Fibroblast of pulmonary artery (primary cell): ENCODE measurements at regions not wholly inside any gene's neighbourhood (a gene's known extent, or its start where the extent isn't known, plus 50 kb on each side); places are given as distances from the start of the nearest gene placed in this dataset.

Experiments used
- DNase-seq: peaks from one replicate; pipeline ENCODE4 v3.0.0-alpha.2; 2010; ENCODE audit warnings: low read depth
- H3K4me3 ChIP-seq: replicated peaks from 2 replicates; pipeline ENCODE4 v1.5.1; 2011; ENCODE audit warnings: low read depth, mild to moderate bottlenecking, control low read depth, low read length, moderate library complexity
- TF ChIP-seq, protein P1 (sequence below): IDR thresholded peaks from 2 replicates; pipeline ENCODE4 v1.5.1; 2011; ENCODE audit warnings: mild to moderate bottlenecking, control low read depth, low read length, inconsistent platforms; ENCODE audit errors: missing control alignments

DNA sequence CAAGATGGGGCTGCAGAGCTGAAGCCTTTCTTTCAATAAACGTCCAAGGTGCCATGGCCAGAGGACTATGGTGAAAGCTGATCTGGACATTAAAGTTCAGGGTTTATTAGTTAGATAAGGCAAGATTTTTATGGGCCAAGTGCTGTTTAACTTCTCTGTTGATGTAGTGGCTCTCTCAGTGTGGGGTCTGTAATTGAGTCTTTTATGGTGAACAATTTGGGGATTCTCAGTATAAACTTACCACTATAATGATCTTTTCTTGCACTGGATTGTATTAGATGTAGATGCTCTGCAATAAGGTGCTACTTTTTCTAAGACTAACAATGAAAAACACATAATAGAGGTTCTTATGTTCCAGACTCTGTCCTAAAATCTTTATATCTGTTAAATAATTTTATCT is 190.1 kb upstream of the KLF12 start:
- no peak overlapping the region for H3K4me3 ChIP-seq
- TF ChIP-seq, protein P1, sequence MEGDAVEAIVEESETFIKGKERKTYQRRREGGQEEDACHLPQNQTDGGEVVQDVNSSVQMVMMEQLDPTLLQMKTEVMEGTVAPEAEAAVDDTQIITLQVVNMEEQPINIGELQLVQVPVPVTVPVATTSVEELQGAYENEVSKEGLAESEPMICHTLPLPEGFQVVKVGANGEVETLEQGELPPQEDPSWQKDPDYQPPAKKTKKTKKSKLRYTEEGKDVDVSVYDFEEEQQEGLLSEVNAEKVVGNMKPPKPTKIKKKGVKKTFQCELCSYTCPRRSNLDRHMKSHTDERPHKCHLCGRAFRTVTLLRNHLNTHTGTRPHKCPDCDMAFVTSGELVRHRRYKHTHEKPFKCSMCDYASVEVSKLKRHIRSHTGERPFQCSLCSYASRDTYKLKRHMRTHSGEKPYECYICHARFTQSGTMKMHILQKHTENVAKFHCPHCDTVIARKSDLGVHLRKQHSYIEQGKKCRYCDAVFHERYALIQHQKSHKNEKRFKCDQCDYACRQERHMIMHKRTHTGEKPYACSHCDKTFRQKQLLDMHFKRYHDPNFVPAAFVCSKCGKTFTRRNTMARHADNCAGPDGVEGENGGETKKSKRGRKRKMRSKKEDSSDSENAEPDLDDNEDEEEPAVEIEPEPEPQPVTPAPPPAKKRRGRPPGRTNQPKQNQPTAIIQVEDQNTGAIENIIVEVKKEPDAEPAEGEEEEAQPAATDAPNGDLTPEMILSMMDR = no peak
- no peak for DNase-seq

DNA sequence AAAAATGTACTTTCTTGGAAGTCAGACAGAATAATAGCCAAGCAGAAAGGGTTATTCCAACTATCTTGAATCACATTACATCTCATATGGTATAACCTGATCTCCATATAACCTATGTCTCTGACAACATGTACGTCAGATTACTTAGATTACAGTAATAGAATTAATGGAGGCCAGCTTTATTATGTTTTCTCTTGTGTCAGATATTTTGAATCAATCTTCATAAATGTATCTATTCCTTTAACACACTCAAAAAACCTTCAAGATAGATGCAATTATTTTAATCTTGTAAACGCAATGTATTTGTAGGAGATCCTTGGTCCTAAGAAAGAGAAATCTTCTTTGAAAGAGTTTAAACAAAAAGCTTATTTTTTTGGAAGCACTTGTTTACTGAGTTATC is 188.4 kb upstream of the KLF12 start:
- H3K4me3 ChIP-seq = no peak overlapping the region
- DNase-seq = no peak
- TF ChIP-seq, protein P1 = no peak

DNA sequence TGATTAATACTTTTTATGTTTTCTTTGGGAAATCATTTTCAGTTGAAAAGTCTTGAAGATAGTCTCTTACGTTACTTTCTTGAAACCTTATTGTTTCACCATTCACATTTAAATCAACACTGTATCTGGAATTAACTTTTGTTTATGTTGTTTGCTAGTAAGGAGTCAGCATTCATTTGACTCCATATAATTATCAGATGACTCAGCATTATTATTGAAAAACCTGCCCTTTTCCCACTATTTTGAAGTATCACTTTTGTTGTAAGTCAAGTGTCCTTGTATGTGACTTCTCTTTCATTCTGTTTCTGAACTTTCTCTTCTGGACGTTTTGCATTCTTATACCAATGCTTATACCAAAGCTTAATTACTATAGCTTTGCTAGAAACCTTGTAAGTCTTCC is 186.1 kb upstream of the KLF12 start:
- DNase-seq = no peak
- no peak overlapping the region for H3K4me3 ChIP-seq
- TF ChIP-seq, protein P1 = no peak

DNA sequence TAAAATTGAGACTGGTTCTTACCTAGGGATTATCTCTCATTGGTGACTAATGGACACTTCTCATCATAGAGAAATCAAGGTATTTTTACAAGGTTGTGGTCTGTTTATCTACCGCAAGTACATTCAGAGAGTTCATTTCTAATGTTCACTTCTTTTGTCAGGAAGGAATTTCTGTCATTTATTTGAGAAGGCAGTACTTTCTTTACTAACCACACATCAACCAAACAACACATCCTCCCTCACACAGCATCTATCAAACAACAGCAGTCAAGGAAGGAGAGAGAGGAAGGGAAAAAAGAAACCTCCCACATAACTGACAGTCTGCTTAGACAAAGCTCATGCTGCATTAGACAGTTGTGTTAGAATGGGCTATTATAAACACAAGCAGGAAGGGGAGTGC is 182.3 kb upstream of the KLF12 start:
- DNase-seq = peak; percentile 25
- H3K4me3 ChIP-seq = no peak overlapping the region
- TF ChIP-seq, protein P1 = no peak

DNA sequence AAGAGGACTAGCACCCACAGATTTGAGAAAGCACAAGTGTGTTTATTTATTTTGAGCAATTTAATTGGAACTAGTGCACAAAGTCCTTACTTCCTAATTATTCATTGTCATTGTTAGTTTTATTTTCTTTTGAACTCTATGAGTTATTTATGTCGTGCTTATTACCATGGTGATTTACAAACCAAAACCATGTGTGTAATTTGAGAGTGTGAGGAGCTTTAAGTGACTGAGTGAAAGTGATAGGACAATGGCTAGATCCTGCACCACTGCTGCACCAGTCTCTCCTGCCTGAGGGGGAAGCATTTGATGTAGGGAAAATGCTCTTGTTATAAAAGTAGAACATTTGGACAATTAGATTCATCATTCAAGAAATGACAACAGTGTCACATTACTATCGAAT is 172.3 kb upstream of the KLF12 start:
- peak; percentile 20 for DNase-seq
- TF ChIP-seq, protein P1 = peak; percentile 11
- H3K4me3 ChIP-seq = no peak overlapping the region

DNA sequence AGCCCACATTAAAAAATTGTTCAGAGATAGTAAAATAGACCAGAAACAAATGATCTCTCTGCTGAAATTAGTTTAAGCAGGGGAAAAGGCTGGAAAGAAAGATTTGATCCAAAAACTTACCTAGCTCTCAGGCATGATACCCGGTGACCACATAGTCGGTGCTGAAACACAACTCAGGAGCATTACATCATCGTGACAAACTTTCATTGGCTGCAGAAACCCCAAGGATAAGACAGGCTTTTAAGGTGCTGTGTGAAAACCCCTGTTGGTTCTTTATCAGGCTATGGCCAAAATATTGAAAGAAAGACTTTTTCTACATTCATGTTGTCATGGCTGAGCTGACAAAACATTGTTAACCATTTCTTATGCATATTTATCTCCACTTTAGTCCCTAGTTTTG is 171.7 kb upstream of the KLF12 start:
- no peak for DNase-seq
- TF ChIP-seq, protein P1 = no peak
- H3K4me3 ChIP-seq = no peak overlapping the region

DNA sequence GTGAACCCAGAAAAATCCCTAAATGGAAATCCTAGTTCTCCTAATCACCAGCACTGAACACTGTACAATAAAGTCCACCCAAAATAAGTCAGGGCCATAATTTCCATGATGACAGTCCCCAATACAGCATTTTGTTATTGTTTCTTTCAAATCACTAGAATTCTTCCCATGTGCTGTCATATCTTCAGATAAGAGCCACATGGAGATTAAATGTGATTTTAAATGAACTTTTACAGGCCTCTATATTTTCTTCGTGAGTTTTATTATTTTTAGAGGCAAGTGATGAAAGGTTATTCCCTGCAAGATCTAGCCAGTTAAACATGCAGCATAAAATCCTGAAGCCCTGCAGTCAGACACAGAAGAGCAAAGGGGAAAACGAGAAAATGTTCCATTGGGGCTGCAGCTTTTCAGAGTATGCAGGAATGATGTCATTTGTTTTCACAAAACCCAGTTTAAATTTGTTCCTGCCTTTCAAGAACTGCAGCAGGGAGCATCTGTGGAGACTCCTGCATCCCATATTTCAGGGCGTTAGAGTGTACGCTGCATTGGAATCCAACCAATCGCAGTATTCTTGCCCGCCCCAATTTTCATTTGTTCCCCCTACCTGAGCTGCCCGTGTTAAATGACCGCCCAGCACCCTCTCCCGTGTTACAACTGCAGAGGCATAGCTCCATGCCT is 167.2 kb upstream of the KLF12 start:
- DNase-seq = no peak
- TF ChIP-seq, protein P1 = no peak
- H3K4me3 ChIP-seq = no peak overlapping the region
